Vagina (tissue), 2 donors: ENCODE measurements at regions not wholly inside any gene's neighbourhood (a gene's known extent, or its start where the extent isn't known, plus 50 kb on each side); places are given as distances from the start of the nearest gene placed in this dataset.
"Not testable (repeated sequence)": the region's sequence is repeated elsewhere in the genome, so short reads cannot be mapped to it uniquely, and the experiment has no call there.

ENCODE experiments used
- DNase-seq, 2 donors: peaks; one replicate each; pipeline ENCODE4 v3.0.0-alpha.2; 2017; ENCODE audit errors: extremely low spot score in 2 of 2
- H3K27ac ChIP-seq: fragments of 200-600 bp; sonication (generic); one replicate; pipeline ENCODE4 v1.5.1; 2019
- H3K27me3 ChIP-seq: fragments of 200-600 bp; sonication (generic); one replicate; pipeline ENCODE4 v1.5.1; 2019
- H3K36me3 ChIP-seq, 2 donors: fragments of 200-600 bp; sonication (generic); one replicate each; pipeline ENCODE4 v1.5.1; 2017 to 2019
- H3K4me1 ChIP-seq: fragments of 200-600 bp; sonication (generic); one replicate; pipeline ENCODE4 v1.5.1; 2019
- H3K4me3 ChIP-seq, 2 donors: fragments of 200-600 bp; sonication (generic); 1 replicate in 1 of 2; 2 replicates in 1 of 2; pipeline ENCODE4 v1.5.1; 2016 to 2019
- H3K9me3 ChIP-seq: fragments of 200-600 bp; sonication (generic); one replicate; pipeline ENCODE4 v1.5.1; 2019
- CTCF ChIP-seq, 3 experiments: fragments of 450-650 bp in 2 of 3; fragments of 200-600 bp in 1 of 3; sonication (generic) in 1 of 3; IDR thresholded peaks; one replicate each; pipeline ENCODE4 v1.5.1; 2017 to 2019; ENCODE audit warnings: antibody characterized with exemption in 3 of 3, mild to moderate bottlenecking in 2 of 3, moderate library complexity in 2 of 3
- POLR2A ChIP-seq, 2 donors: fragments of 450-650 bp; IDR thresholded peaks; one replicate each; pipeline ENCODE4 v1.6.1; 2017; ENCODE audit warnings: antibody characterized with exemption in 2 of 2, mild to moderate bottlenecking in 2 of 2, moderate library complexity in 2 of 2
- POLR2AphosphoS5 ChIP-seq, 2 donors: sonication (generic); formaldehyde crosslinking; IDR thresholded peaks; one replicate each; pipeline ENCODE4 v1.9.0; 2017; ENCODE audit warnings: antibody characterized with exemption in 2 of 2, mild to moderate bottlenecking in 2 of 2, low read depth in 1 of 2; ENCODE audit not compliant: insufficient read depth in 1 of 2
- intact Hi-C: fragments of 100-400 bp; cut with DNase I; formaldehyde crosslinking; loops from one replicate; pipeline ENCODE4 v1.15.1; 2023

GRCh38 chr10:130515670-130516069 lies 379.5 kb downstream of the GLRX3 start:
- Histone ChIP-seq H3K27me3 (no peaks in the 10 kb centered on the region), H3K4me3 (no peak overlapping the region), H3K4me1 (no peaks in the 10 kb centered on the region), H3K36me3 (no peaks in the 10 kb centered on the region), H3K27ac (no peak overlapping the region), H3K9me3 (no peaks in the 10 kb centered on the region)
- no peak for DNase-seq
- TF ChIP-seq POLR2AphosphoS5 (IDR thresholded peaks at IDR 0.05; ENCODE audit: insufficient read depth in 1 of 2, low read depth in 1 of 2) (no peak), CTCF (IDR thresholded peaks at IDR 0.05) (no peak), POLR2A (IDR thresholded peaks at IDR 0.05) (no peak)
- intact Hi-C loops = no loop called here

GRCh38 chr10:130516141-130516735 lies 380.0 kb downstream of the GLRX3 start:
- Histone ChIP-seq H3K27ac (no peak overlapping the region), H3K9me3 (no peaks in the 10 kb centered on the region), H3K4me3 (no peak overlapping the region), H3K4me1 (no peaks in the 10 kb centered on the region), H3K36me3 (no peaks in the 10 kb centered on the region), H3K27me3 (no peaks in the 10 kb centered on the region)
- DNase-seq = no peak
- TF ChIP-seq POLR2AphosphoS5 (IDR thresholded peaks at IDR 0.05; ENCODE audit: insufficient read depth in 1 of 2, low read depth in 1 of 2) = no peak
- no peak for TF ChIP-seq POLR2A (IDR thresholded peaks at IDR 0.05)
- no peak for TF ChIP-seq CTCF (IDR thresholded peaks at IDR 0.05)
- intact Hi-C loops = no loop called here

GRCh38 chr10:130518921-130519320 lies 382.7 kb downstream of the GLRX3 start:
- H3K4me3 ChIP-seq, H3K36me3 ChIP-seq, DNase-seq, H3K27me3 ChIP-seq, intact Hi-C loops, H3K27ac ChIP-seq, H3K9me3 ChIP-seq, H3K4me1 ChIP-seq: not testable (repeated sequence)

- H3K4me1 ChIP-seq = no peaks in the 10 kb centered on the region
- no peak overlapping the region for H3K4me3 ChIP-seq
- TF ChIP-seq CTCF (IDR thresholded peaks at IDR 0.05) = no peak
- TF ChIP-seq POLR2A (IDR thresholded peaks at IDR 0.05) = no peak
- no peak for TF ChIP-seq POLR2AphosphoS5 (IDR thresholded peaks at IDR 0.05; ENCODE audit: insufficient read depth in 1 of 2, low read depth in 1 of 2)
- no peaks in the 10 kb centered on the region for H3K36me3 ChIP-seq
- no peak overlapping the region for H3K27ac ChIP-seq
- H3K27me3 ChIP-seq = no peaks in the 10 kb centered on the region
- intact Hi-C loops = no loop called here
- H3K9me3 ChIP-seq = no peaks in the 10 kb centered on the region
- no peak for DNase-seq
Measured at GRCh38 chr10:130519791-130520190, 383.6 kb downstream of the GLRX3 start.

GRCh38 chr10:130531312-130531711 lies 395.1 kb downstream of the GLRX3 start:
- no peaks in the 10 kb centered on the region for H3K27me3 ChIP-seq
- H3K36me3 ChIP-seq = no peaks in the 10 kb centered on the region
- no peaks in the 10 kb centered on the region for H3K4me1 ChIP-seq
- H3K9me3 ChIP-seq = no peaks in the 10 kb centered on the region
- intact Hi-C loops = no loop called here
- TF ChIP-seq CTCF (IDR thresholded peaks at IDR 0.05) = no peak
- TF ChIP-seq POLR2A (IDR thresholded peaks at IDR 0.05) = no peak
- no peak for TF ChIP-seq POLR2AphosphoS5 (IDR thresholded peaks at IDR 0.05; ENCODE audit: insufficient read depth in 1 of 2, low read depth in 1 of 2)
- DNase-seq = no peak
- H3K4me3 ChIP-seq = no peak overlapping the region
- no peak overlapping the region for H3K27ac ChIP-seq
